SKM-1 (cell line): ENCODE measurements at regions not wholly inside any gene's neighbourhood (a gene's known extent, or its start where the extent isn't known, plus 50 kb on each side); places are given as distances from the start of the nearest gene placed in this dataset.

Source experiments
- DNase-seq: peaks from one replicate; lab custom pipeline; 2025; ENCODE audit not compliant: unreplicated experiment; lab: John Stamatoyannopoulos, UW

- DNase-seq, result no peak
These were observed 636.9 kb downstream of the TLE4 start for GRCh38 chr9:80208696-80209095.

- DNase-seq, result no peak
These were observed 632.3 kb downstream of the TLE4 start for GRCh38 chr9:80204054-80204453.

DNA sequence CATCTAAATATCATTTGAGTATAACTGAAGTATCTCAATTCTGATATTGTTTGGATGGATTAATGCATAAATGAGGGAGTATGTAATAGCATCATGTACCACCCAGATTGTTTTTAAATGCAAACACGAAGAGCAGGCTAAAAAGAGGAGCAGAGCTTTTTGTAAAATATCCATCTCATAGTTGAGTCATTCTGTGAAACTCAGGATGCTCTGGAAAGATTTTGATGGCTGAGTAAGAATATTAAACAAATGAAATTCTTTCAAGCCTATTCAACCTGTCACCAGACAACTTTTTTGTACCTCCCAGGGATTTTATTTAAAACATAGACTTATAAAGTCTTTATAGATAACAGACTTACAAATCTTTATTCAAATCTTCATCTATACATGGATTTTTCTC, 625.9 kb downstream of the TLE4 start:
- DNase-seq, result no peak

GRCh38 chr9:80191108-80191507, 619.3 kb downstream of the TLE4 start:
- DNase-seq, result no peak

GRCh38 chr9:80188579-80188978, 616.8 kb downstream of the TLE4 start:
- DNase-seq, result no peak

GRCh38 chr9:80185112-80185738, 613.5 kb downstream of the TLE4 start:
- no peak for DNase-seq

GRCh38 chr9:80177949-80178480, 606.2 kb downstream of the TLE4 start:
- DNase-seq, result no peak

- DNase-seq, result no peak
These were observed 603.8 kb downstream of the TLE4 start for GRCh38 chr9:80175286-80176150.

DNA sequence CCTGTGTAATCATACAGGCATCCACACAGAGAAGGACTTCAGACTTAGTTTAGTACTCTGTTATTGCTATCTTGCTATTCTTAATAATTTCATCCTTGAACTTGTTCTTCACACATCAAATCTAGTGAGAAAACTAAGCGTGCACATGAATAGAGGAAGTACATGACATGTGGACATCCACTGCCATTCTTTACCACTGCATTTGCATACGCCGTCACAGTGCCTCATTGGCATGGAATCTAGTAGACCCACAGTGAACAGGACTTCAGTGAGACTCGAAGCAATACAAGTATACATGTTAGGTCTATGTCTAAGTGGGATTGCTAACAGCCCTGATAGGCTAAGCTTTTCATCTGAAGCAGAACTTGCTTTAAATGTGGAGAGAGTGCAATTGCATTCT, 592.1 kb downstream of the TLE4 start:
- no peak for DNase-seq

GRCh38 chr9:80158554-80159170, 586.9 kb downstream of the TLE4 start:
- no peak for DNase-seq

DNA sequence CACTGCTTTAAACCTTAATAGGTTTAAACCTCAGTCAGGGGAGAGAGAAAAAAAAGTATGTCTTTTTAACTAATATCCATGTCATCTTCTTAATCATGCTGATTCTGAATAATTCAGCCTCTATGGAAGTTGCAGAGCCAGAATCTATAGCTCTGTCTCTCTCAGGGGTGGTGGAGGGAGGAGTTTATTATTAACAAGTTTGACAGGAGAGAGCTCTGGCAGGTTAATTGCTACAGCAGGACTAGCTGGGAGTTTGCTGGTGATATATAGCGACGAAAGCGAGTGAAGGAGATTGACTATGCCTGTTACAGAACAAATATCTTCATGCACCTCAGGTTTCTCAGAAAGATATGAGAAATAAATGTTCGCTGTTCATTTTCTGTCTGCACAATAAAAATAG, 586.4 kb downstream of the TLE4 start:
- DNase-seq, result no peak

- no peak for DNase-seq
These were observed 585.8 kb downstream of the TLE4 start for GRCh38 chr9:80157561-80157983.

GRCh38 chr9:80156756-80157472, 585.1 kb downstream of the TLE4 start:
- DNase-seq, result no peak

- DNase-seq, result no peak
These were observed 584.5 kb downstream of the TLE4 start for GRCh38 chr9:80156262-80156661.

DNA sequence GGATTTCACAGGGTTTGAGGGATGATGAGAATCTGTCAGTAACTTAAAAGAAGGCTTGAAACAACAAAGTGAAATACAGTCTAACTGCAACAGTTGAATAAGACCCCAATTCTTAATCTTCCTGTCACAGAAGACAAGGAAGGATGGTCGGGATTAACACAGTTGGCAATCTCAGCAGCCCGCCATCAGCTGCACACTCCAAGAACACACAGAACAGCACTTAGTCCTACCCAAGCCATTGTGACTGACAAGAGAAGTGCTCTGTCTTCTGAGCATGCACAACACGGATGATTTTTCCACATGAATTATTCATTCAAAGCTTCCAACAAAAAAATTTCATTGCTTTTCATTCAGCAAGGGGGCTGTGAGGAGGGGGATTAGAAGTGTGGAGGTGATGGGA, 576.1 kb downstream of the TLE4 start:
- no peak for DNase-seq

DNA sequence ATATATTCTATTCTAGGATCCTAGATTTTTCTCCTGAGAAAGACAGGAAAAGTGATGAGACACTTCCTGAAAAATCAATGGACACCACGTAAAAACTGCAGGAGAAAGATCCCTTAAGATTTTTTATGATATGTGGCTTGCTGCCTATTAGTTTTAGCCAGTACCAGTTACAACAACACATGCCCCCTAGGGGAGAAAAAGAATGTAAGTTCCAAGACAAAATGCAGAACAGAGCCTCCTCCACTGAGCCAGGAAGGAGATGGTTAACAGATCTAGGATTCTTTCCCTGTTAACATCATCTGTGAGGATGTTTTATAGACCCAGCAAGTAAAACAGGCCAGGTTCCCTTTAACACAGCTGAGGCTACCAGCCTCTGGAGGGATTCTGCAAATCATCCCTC, 574.7 kb downstream of the TLE4 start:
- no peak for DNase-seq

DNA sequence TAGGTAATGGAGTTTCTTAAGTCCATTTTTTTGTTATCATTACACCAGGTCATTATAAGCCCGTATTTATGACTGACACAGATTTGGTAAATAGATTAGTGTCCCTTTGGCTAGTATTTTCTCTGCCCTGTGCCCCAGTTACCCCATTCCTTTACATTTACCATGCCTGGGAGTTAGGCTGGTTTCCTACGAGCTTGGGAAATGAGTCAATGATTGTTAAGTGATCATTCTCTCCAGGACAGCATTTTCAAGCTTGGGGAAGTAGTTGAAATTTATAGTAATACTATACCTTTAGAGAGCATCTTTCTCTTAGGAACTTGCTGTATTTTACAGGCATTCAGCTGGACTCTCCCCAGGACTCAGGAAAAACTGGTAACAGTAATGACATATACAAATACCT, 573.1 kb downstream of the TLE4 start:
- DNase-seq, result no peak

- no peak for DNase-seq
These were observed 572.6 kb downstream of the TLE4 start for GRCh38 chr9:80144406-80144805.

DNA sequence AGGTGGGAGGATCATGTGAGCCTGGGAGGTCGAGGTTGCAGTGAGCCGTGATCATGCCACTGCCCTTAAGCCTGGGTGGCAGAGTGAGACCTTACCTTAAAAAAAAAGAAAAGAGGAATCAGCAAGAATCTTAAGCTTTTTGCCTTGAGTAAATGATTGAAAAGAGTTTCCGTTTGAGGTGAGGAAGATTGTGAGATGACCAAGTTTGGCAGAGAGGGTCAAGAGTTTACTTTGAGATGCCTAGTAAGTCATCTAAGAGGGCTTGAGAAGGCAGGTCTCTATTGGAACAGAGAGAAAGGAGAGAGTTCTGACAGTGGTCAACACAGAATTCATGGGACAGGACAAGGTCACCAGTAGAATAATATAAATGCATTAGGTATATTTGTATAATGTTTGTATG, 572.1 kb downstream of the TLE4 start:
- no peak for DNase-seq

DNA sequence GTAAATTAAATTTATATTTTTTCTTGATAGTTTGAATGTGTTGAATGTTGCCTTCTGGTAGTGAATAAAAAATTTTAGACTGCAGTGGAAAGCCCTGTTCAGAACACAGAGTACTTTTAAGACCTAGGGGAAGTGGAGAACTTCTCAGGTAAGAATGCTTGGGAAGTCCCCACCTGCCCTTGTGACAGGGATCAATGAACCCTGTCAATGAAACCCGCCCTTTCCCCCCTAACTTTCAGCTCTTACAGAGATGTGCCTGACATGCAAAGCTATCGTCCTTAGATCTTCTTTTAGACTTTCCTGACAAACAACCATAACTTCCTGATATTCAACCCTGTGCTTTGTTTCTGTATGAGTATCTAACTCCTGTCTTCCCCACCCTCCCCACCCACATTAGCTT, 562.7 kb downstream of the TLE4 start:
- DNase-seq, result no peak

DNA sequence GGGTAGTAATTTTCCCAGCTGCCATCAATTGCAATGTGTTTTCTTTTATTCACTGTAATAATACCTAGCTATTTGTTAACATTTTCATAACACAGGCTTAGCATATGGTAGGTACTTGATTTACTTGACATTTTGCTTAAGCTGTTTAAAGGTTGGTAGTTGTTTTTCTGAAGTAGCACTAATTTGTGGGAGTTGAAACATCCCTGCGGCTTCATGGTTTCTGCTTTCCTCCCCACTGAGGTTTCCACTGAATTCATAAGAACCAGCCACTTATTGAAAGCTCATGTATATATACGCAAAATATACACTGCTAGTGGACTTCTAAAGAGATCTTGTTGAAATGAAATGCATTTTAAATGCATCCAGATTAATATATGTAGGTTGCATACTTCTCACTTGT, 559.9 kb downstream of the TLE4 start:
- DNase-seq, result no peak
